ENCODE measurements at regions not wholly inside any gene's neighbourhood (a gene's known extent, or its start where the extent isn't known, plus 50 kb on each side); places are given as distances from the start of the nearest gene placed in this dataset.
"Not testable (repeated sequence)": the region's sequence is repeated elsewhere in the genome, so short reads cannot be mapped to it uniquely, and the experiment has no call there.

- no peak for DNase-seq
These were observed 336.3 kb upstream of the SPRY2 start for GRCh38 chr13:80677227-80677626.

- DNase-seq = not testable (repeated sequence)
These were observed 334.5 kb upstream of the SPRY2 start for GRCh38 chr13:80675442-80675841.

- no peak for DNase-seq
These were observed 330.8 kb upstream of the SPRY2 start for GRCh38 chr13:80671773-80672172.

GRCh38 chr13:80669112-80669511 lies 328.2 kb upstream of the SPRY2 start:
- DNase-seq = no peak

- no peak for DNase-seq
These were observed 327.5 kb upstream of the SPRY2 start for GRCh38 chr13:80668452-80668851.

DNA sequence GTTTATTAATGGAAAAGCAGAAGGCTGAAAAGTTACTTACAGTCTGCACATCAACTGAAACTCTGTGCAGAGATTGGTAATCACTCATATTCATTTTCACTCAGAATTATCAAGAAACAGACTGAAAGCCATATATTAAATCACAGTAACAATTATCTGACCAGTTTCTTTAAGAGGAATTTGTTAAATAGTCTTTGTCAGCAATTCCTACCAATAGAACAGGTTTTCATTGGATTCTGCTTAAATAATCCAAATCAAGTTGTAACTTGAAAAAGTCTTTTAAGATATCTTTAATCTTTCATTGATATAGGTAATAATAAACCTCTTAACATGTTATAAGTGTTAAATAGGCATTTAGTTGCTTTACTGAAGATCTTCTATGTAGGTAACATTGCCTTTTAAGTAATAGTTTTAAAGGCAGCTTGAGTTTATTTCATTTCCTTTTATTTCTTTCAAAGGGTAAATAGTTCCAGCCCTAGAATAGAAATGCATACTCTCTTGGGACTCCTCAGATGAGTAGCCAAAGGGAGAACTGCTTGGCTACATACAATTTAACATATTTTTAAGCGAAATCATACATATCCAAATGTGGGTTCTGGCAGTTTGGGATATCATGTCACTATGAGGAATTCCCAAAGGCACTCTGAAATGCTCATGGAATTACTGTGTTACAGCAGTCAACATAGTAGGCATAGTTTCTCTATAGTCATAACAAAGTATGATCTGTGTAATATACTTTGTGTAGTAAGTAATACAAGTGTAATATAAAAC lies 326.0 kb upstream of the SPRY2 start:
- no peak for DNase-seq

GRCh38 chr13:80665792-80666333 lies 324.9 kb upstream of the SPRY2 start:
- DNase-seq = no peak

GRCh38 chr13:80664950-80665349 lies 324.0 kb upstream of the SPRY2 start:
- no peak for DNase-seq

GRCh38 chr13:80663788-80664187 lies 322.9 kb upstream of the SPRY2 start:
- DNase-seq = no peak

GRCh38 chr13:80658705-80659104 lies 317.8 kb upstream of the SPRY2 start:
- no peak for DNase-seq

DNA sequence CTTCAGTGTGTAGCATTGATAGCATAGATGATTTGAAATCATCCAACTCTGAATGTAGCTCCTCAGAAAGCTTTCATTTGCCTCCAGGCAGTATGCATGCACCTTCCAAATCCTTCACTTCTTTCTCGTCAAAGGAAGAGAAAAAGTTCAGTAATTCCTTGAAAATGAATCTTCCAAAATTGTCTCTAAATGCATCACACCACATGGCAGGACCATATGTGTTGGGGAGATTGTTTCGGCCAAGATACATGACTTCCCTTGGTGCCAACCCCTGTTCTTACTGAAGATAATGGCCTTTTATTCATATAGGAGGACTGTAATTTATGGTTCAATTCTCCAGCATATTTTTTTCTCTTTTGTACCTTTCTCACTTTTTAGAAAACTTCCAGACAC lies 315.6 kb upstream of the SPRY2 start:
- DNase-seq = no peak

DNA sequence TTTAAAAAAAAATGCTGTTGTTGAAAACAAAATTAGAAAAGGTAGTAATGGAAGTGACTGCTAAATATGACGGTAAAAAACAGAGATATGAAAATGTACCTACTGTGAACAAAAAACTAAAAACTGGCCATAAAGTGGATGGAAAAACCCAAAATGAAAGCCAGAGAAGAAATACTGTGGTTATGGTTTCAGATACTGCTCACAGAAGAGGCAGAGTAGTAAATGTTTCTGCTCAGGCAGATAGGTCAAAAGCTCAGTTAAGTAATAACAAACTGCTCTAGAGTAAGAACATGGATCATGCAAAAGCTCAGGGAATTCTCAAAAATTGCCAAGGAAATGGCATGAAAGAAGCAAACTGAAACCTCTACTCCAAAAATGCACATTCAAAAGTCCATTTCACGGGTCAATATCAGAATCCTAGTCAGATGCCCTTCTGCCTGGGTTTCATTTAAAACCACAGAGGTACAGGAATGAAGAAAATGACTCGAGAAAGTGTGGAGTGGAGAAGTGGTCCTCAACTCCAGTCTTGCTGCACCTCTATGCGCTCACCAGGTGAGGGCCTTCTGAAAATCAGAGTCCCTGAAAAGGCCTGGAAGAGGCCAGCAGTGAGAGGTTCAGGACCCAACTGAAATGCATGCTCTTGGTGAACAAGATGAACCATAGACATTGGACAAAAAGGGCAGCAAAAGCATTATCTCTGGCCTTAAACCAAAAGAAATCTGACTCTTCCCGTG lies 315.0 kb upstream of the SPRY2 start:
- no peak for DNase-seq

DNA sequence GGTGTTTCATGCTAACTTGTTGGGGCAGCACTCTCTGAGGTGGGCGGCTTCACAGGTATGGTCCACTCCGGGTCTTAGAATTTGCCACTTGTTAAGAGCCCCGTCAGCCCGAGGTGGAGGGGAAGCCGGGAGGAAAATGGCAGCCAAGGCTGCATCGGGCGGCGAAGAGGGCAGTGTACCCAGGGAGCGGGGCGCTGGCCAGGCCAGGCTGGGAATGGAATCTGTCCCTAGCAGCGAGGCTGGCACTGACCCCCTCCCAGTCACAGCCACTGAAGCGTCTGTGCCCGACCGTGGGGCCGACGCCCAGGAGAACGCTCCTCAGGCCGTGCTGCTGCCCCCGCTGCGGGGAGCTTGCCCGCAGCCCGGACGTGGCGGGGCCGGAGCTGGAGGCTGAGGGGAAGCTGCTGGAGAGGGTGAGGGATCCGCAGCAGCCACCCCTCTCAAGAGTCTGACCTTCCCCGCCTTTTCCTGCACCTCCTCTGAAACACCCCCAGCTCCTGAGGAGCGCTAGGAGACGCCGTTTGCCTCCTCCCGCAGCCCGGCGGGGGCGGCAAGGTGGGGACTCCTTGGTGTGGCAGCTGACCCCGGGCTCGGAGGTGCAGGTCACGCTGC lies 313.8 kb upstream of the SPRY2 start:
- DNase-seq = no peak

GRCh38 chr13:80649274-80649673 lies 308.3 kb upstream of the SPRY2 start:
- no peak for DNase-seq

DNA sequence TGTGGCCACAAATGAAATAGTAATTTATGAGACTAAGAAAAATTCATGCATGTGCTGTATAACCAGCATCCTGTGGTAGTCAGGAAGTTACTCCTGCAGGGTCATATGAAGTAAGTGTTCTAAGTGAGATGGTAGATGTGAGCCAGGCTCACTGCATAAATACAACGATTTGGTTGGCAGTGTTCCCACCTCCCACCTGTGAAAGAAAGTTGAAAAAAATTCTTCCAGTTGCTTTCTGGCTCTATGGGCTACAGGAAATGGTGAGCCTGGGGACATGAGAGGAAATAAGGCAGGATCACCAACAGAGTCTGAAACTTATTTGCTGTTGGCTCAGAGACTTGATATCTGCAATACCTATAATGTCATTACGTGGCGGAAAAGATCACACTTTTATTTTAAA lies 301.7 kb upstream of the SPRY2 start:
- DNase-seq = no peak

GRCh38 chr13:80633251-80633650 lies 292.3 kb upstream of the SPRY2 start:
- no peak for DNase-seq

DNA sequence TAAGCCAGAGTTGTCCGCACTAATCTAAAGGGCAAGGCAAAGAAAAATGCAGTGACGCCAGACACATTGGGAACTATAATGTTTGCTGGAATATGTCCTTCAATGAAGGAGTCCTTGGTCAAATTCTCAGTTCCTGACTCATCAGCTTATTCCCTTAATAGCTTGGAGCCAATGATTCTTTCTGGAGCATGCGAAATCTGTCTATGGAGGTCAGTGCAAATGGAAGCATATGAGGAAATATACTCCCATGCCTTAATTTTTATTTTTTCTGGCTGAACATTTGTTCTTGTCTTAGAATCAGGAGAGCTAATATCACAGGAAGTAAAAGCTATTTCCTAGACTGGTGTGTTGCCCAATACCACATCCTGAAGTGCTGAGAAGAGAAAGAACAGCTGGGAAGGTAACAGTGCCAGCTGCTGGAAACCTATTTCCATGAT lies 289.8 kb upstream of the SPRY2 start:
- DNase-seq = no peak

GRCh38 chr13:80618781-80619180 lies 277.9 kb upstream of the SPRY2 start:
- DNase-seq = no peak

GRCh38 chr13:80612804-80613203 lies 271.9 kb upstream of the SPRY2 start:
- DNase-seq = no peak

DNA sequence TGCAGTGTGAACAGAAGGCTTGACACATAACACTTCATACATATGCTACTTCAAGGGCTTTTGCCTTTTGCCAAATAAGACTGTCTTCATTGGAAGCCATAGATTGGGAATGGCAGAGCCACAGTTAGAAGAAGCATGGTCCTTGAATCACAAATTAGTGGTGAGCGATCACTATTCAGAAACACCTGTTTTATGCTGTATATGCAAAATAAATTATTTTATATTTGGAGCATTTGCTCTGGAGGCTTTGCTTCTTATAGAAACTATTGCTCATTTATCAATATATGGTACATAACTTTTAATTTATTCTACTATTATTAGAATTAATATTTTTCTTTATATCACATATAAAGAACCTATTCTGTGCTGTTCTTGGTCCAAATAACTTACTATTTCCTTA lies 270.4 kb upstream of the SPRY2 start:
- DNase-seq = no peak

- DNase-seq = no peak
These were observed 264.8 kb upstream of the SPRY2 start for GRCh38 chr13:80605716-80606115.

DNA sequence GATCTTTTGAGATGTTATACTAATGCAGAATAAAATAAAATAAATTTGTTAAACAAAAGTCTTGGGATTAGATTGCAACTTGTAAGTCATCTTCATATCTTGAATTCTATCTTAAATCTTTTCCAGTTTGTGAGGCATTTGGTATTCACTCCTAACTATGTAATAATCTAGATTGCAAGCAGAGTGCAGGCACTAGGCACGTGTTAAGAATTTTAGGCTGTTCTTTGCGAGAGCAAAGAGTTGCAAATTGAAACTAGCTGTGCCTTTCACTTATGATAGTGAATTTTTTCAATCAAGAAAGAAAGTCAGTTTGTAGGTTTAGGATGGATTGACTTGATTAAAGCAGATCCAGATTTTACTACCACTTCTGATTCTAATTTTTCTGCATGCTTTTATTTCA lies 264.1 kb upstream of the SPRY2 start:
- no peak for DNase-seq

DNA sequence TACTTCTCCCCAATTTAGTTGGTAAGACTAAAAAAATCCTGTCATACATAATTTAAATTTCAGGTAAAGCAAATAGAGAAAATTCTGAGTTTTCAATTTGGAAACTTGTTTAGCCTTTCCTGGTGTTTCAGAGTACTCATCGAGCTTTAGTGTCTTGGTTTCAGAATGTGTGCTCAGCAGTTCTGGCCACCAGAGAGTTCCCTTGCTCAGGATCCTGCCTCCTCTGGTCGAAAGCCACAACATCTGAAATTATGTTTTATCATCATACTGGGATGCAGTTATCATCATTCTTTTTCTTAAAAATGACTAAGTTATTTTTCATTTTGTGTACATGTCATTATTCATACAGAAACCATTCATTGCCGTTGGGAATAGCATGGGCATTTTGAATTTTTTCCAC lies 263.2 kb upstream of the SPRY2 start:
- DNase-seq = no peak

- no peak for DNase-seq
These were observed 262.4 kb upstream of the SPRY2 start for GRCh38 chr13:80603351-80603750.
